IMR-90 (cell line): ENCODE measurements at regions not wholly inside any gene's neighbourhood (a gene's known extent, or its start where the extent isn't known, plus 50 kb on each side); places are given as distances from the start of the nearest gene placed in this dataset.

Source experiments
- ATAC-seq: fragments of 200-7000 bp; cut with Tn5 transposase; 2 replicates; pipeline ENCODE4 v1.9.1; 2020; ENCODE audit warnings: low read depth, mild to moderate bottlenecking, moderate library complexity
- BruUV-seq: library from RNA; stranded (reverse); fragments of 400-500 nt; replicated peaks from 2 replicates; lab custom pipeline; 2021; lab: Mats Ljungman, UMichigan
- CTCF ChIA-PET: fragments of 300-600 bp; formaldehyde crosslinking; extraction: SDS; loops from one replicate; lab custom pipeline; 2021; ENCODE audit warnings: antibody characterized with exemption; lab: Yijun Ruan, JAX
- POLR2A ChIA-PET: fragments of 300-600 bp; sonication (Branson Sonifier 250); formaldehyde crosslinking; loops from one replicate; lab custom pipeline; 2022; ENCODE audit warnings: antibody characterized with exemption; ENCODE audit not compliant: unreplicated experiment; lab: Charles Lee
- DNase-seq: peaks from one replicate; pipeline ENCODE4 v3.0.0; 2013
- H2AFZ ChIP-seq: replicated peaks from 2 replicates; pipeline ENCODE3; 2013; ENCODE audit warnings: low read length, mild to moderate bottlenecking; ENCODE audit not compliant: poor library complexity
- H2AK5ac ChIP-seq: 2 replicates; pipeline ENCODE4 v1.6.1; 2013; ENCODE audit warnings: low read depth, low read length, inconsistent platforms
- H2AK9ac ChIP-seq: replicated peaks from 2 replicates; pipeline ENCODE3; 2013; ENCODE audit warnings: mild to moderate bottlenecking, low read depth, low read length, moderate library complexity; ENCODE audit not compliant: poor library complexity
- H2BK120ac ChIP-seq: 2 replicates; pipeline ENCODE4 v1.6.1; 2013; ENCODE audit warnings: low read depth, low read length, inconsistent platforms
- H2BK15ac ChIP-seq: 3 replicates; pipeline ENCODE4 v1.6.1; 2013; ENCODE audit warnings: low read depth, low read length, inconsistent platforms
- H2BK20ac ChIP-seq: 2 replicates; pipeline ENCODE4 v1.6.1; 2013; ENCODE audit warnings: low read depth, mild to moderate bottlenecking, inconsistent platforms, low read length, moderate library complexity
- H2BK5ac ChIP-seq: 2 replicates; pipeline ENCODE4 v1.6.1; 2013; ENCODE audit warnings: mild to moderate bottlenecking, low read depth, low read length, inconsistent platforms; ENCODE audit not compliant: poor library complexity, severe bottlenecking
- H3K14ac ChIP-seq: replicated peaks from 2 replicates; pipeline ENCODE4 v1.6.1; 2013; ENCODE audit warnings: low read depth, low read length, inconsistent platforms
- H3K18ac ChIP-seq: 2 replicates; pipeline ENCODE4 v1.6.1; 2013; ENCODE audit warnings: low read depth, low read length, control low read depth
- H3K23ac ChIP-seq: 2 replicates; pipeline ENCODE4 v1.6.1; 2013; ENCODE audit warnings: low read depth, low read length, inconsistent platforms
- H3K27ac ChIP-seq: 2 replicates; pipeline ENCODE4 v1.5.1; 2013; ENCODE audit warnings: mild to moderate bottlenecking, control low read depth, low read length; ENCODE audit not compliant: insufficient read depth
- H3K27me3 ChIP-seq: 2 replicates; pipeline ENCODE4 v1.6.1; 2013; ENCODE audit warnings: low read length; ENCODE audit not compliant: control insufficient read depth, insufficient read depth
- H3K36me3 ChIP-seq: 2 replicates; pipeline ENCODE4 v1.6.1; 2013; ENCODE audit warnings: low read length, mixed read lengths; ENCODE audit not compliant: control insufficient read depth, insufficient read depth
- H3K4ac ChIP-seq: 2 replicates; pipeline ENCODE4 v1.6.1; 2013; ENCODE audit warnings: low read depth, low read length, inconsistent platforms
- H3K4me1 ChIP-seq: 2 replicates; pipeline ENCODE4 v1.6.1; 2013; ENCODE audit warnings: low read length, mixed read lengths; ENCODE audit not compliant: control insufficient read depth, insufficient read depth
- H3K4me2 ChIP-seq: 2 replicates; pipeline ENCODE4 v1.6.1; 2013; ENCODE audit warnings: low read depth, mild to moderate bottlenecking, control low read depth, low read length, moderate library complexity
- H3K4me3 ChIP-seq: 2 replicates; pipeline ENCODE4 v1.5.1; 2013; ENCODE audit warnings: low read depth, mild to moderate bottlenecking, control low read depth, low read length, moderate library complexity; ENCODE audit not compliant: insufficient read depth
- H3K56ac ChIP-seq: 2 replicates; pipeline ENCODE4 v1.6.1; 2013; ENCODE audit warnings: low read length, inconsistent platforms; ENCODE audit not compliant: insufficient read depth; ENCODE audit errors: extremely low read depth
- H3K79me1 ChIP-seq, 2 experiments: 2 replicates each; pipeline ENCODE4 v1.6.1; 2013; ENCODE audit warnings: low read length in 2 of 2, inconsistent platforms in 1 of 2, low read depth in 1 of 2
- H3K9ac ChIP-seq: 2 replicates; pipeline ENCODE4 v1.6.1; 2013; ENCODE audit warnings: low read depth, low read length, control low read depth
- H3K9me1 ChIP-seq: 2 replicates; pipeline ENCODE4 v1.6.1; 2013; ENCODE audit warnings: low read length, inconsistent platforms; ENCODE audit not compliant: insufficient read depth
- H3K9me3 ChIP-seq: 2 replicates; pipeline ENCODE4 v1.6.1; 2013; ENCODE audit warnings: low read length; ENCODE audit not compliant: control insufficient read depth, insufficient read depth
- H4K20me1 ChIP-seq: 2 replicates; pipeline ENCODE4 v1.6.1; 2013; ENCODE audit warnings: low read length, inconsistent platforms; ENCODE audit not compliant: insufficient read depth
- H4K5ac ChIP-seq: 2 replicates; pipeline ENCODE4 v1.6.1; 2013; ENCODE audit warnings: mild to moderate bottlenecking, low read depth, low read length, control low read depth
- H4K8ac ChIP-seq, 2 experiments: 2 replicates each; pipeline ENCODE4 v1.6.1; 2013; ENCODE audit warnings: low read depth in 2 of 2, low read length in 2 of 2, control low read depth in 1 of 2, inconsistent platforms in 1 of 2
- H4K91ac ChIP-seq: 2 replicates; pipeline ENCODE4 v1.6.1; 2013; ENCODE audit warnings: low read depth, low read length, inconsistent platforms; ENCODE audit not compliant: insufficient read depth
- CHD1 ChIP-seq: IDR thresholded peaks from 2 replicates; pipeline ENCODE4 v1.6.1; 2012; ENCODE audit warnings: low read depth, low read length, improper control_type of control experiment
- CTCF ChIP-seq: conservative IDR thresholded peaks from 2 replicates; pipeline ENCODE4 v1.5.1; 2012; ENCODE audit warnings: mild to moderate bottlenecking, low read depth, low read length, improper control_type of control experiment
- FOS ChIP-seq: fragments of 150-350 bp; IDR thresholded peaks from 2 replicates; pipeline ENCODE4 v1.6.1; 2016; ENCODE audit warnings: low read depth, low read length
- MAFK ChIP-seq: IDR thresholded peaks from 2 replicates; pipeline ENCODE4 v1.6.1; 2012; ENCODE audit warnings: low read depth, low read length, improper control_type of control experiment
- MXI1 ChIP-seq: IDR thresholded peaks from 2 replicates; pipeline ENCODE4 v1.6.1; 2012; ENCODE audit warnings: low read depth, mild to moderate bottlenecking, low read length, moderate library complexity, borderline replicate concordance
- RAD21 ChIP-seq: IDR thresholded peaks from 2 replicates; pipeline ENCODE4 v1.6.1; 2012; ENCODE audit warnings: low read length, improper control_type of control experiment
- RFX5 ChIP-seq: IDR thresholded peaks from 2 replicates; pipeline ENCODE4 v1.8.0; 2012; ENCODE audit warnings: low read depth, mild to moderate bottlenecking, low read length, moderate library complexity
- USF2 ChIP-seq: fragments of 150-350 bp; IDR thresholded peaks from 2 replicates; pipeline ENCODE4 v1.6.1; 2017; ENCODE audit warnings: mild to moderate bottlenecking, antibody characterized with exemption, low read length, low read depth
- WGBS, 2 experiments: methylation state at CpG; one replicate each; pipeline versions ENCODE4 v1.1.5 to v1.1.7; 2013; ENCODE audit warnings: missing lambda C conversion rate in 2 of 2; ENCODE audit not compliant: insufficient read length in 1 of 2; ENCODE audit errors: extremely low coverage in 2 of 2; 5-methylcytosine and 5-hydroxymethylcytosine counted together
- dilution Hi-C: fragments of 300-500 bp; cut with HindIII; formaldehyde crosslinking; loops from one replicate; pipeline ENCODE4 v1.14.3; 2018; ENCODE audit warnings: low sequenced_read_pairs; ENCODE audit not compliant: unreplicated experiment
- in situ Hi-C: fragments of 300-500 bp; cut with MboI; formaldehyde crosslinking; loops from 3 replicates; pipeline ENCODE4 v1.14.3; 2019; ENCODE audit warnings: low sequenced_read_pairs, inconsistent platforms, mixed read lengths
- intact Hi-C: fragments of 100-400 bp; cut with micrococcal nuclease; formaldehyde crosslinking; loops from 2 replicates; pipeline ENCODE4 v1.10.0; 2022
- TF ChIP-seq, protein P1 (sequence below): fragments of 150-350 bp; IDR thresholded peaks from 2 replicates; pipeline ENCODE4 v1.6.1; 2016; ENCODE audit warnings: low read depth, mild to moderate bottlenecking, low read length, moderate library complexity, borderline replicate concordance

- ATAC-seq, result no peak
- H3K4ac ChIP-seq, result no peak overlapping the region
- H3K9me3 ChIP-seq, result no peaks in the 10 kb centered on the region
- intact Hi-C loops, result no loop called here
- no peaks in the 10 kb centered on the region for H4K20me1 ChIP-seq
- H3K4me1 ChIP-seq, result no peaks in the 10 kb centered on the region
- H4K8ac ChIP-seq, result no peak overlapping the region
- in situ Hi-C loops, result no loop called here
- H3K9ac ChIP-seq, result no peak overlapping the region
- no peak overlapping the region for H2AFZ ChIP-seq
- ChIA-PET CTCF (no interaction called here), POLR2A (no interaction called here)
- H3K36me3 ChIP-seq, result no peaks in the 10 kb centered on the region
- no peaks in the 10 kb centered on the region for H3K9me1 ChIP-seq
- H3K14ac ChIP-seq, result no peak overlapping the region
- no peak overlapping the region for H2BK20ac ChIP-seq
- no peak overlapping the region for H2BK120ac ChIP-seq
- H3K79me1 ChIP-seq, result no peaks in the 10 kb centered on the region
- DNase-seq, result no peak
- WGBS, 2 experiments, result no CpG with 5 or more reads among the region's 4 CpGs
- TF ChIP-seq RAD21 (no peak), MXI1 (no peak), CHD1 (no peak), USF2 (no peak), FOS (no peak), MAFK (no peak), RFX5 (no peak), CTCF (no peak)
- TF ChIP-seq, protein P1, sequence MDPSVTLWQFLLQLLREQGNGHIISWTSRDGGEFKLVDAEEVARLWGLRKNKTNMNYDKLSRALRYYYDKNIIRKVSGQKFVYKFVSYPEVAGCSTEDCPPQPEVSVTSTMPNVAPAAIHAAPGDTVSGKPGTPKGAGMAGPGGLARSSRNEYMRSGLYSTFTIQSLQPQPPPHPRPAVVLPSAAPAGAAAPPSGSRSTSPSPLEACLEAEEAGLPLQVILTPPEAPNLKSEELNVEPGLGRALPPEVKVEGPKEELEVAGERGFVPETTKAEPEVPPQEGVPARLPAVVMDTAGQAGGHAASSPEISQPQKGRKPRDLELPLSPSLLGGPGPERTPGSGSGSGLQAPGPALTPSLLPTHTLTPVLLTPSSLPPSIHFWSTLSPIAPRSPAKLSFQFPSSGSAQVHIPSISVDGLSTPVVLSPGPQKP, result no peak
- H3K27me3 ChIP-seq, result no peaks in the 10 kb centered on the region
- H4K5ac ChIP-seq, result no peak overlapping the region
- H3K18ac ChIP-seq, result no peak overlapping the region
- no TSS peak for BruUV-seq
- no peak overlapping the region for H2AK5ac ChIP-seq
- no peak overlapping the region for H2AK9ac ChIP-seq
- H3K27ac ChIP-seq, result no peak overlapping the region
- H3K4me2 ChIP-seq, result no peak overlapping the region
- H3K23ac ChIP-seq, result no peak overlapping the region
- dilution Hi-C loops, result no loop called here
- H3K56ac ChIP-seq, result no peak overlapping the region
- H2BK15ac ChIP-seq, result no peak overlapping the region
- no peak overlapping the region for H3K4me3 ChIP-seq
- H4K91ac ChIP-seq, result no peak overlapping the region
- no peak overlapping the region for H2BK5ac ChIP-seq
These were observed 154.0 kb upstream of the RASGEF1B start for GRCh38 chr4:81625422-81626417.
